ENCODE measurements at regions not wholly inside any gene's neighbourhood (a gene's known extent, or its start where the extent isn't known, plus 50 kb on each side); places are given as distances from the start of the nearest gene placed in this dataset.

- intact Hi-C loops (cut with DNase I; ENCODE audit: low total_unique reads): no loop called here
These were observed 150.5 kb upstream of the EPB41L4A start for GRCh38 chr5:112569596-112569995.

GRCh38 chr5:112570708-112571444 lies 151.8 kb upstream of the EPB41L4A start:
- Histone ChIP-seq H3K4me3 (no peak overlapping the region), H3K27ac (no peak overlapping the region), H3K9me3 (no peaks in the 10 kb centered on the region), H3K4me1 (no peaks in the 10 kb centered on the region), H3K27me3 (no peaks in the 10 kb centered on the region), H3K36me3 (no peaks in the 10 kb centered on the region)
- intact Hi-C loops (cut with DNase I; ENCODE audit: low total_unique reads): no loop called here
- no peak for DNase-seq
- 85 to 92% (median 89%) methylated on average over 4 of the region's 4 CpGs for WGBS, 5 donors
- TF ChIP-seq CTCF (IDR thresholded peaks at IDR 0.05) (no peak), POLR2AphosphoS5 (IDR thresholded peaks at IDR 0.05) (no peak), EP300 (IDR thresholded peaks at IDR 0.05) (no peak), POLR2A (IDR thresholded peaks at IDR 0.05) (no peak)

More at GRCh38 chr5:112569596-112569995, 150.5 kb upstream of the EPB41L4A start:
- no peaks in the 10 kb centered on the region for H3K9me3 ChIP-seq
- H3K27me3 ChIP-seq: no peaks in the 10 kb centered on the region
- no peak for TF ChIP-seq POLR2A (IDR thresholded peaks at IDR 0.05)
- TF ChIP-seq CTCF (IDR thresholded peaks at IDR 0.05): no peak
- no peak for TF ChIP-seq EP300 (IDR thresholded peaks at IDR 0.05)
- no peak for TF ChIP-seq POLR2AphosphoS5 (IDR thresholded peaks at IDR 0.05)
- no peak overlapping the region for H3K4me3 ChIP-seq
- no peaks in the 10 kb centered on the region for H3K36me3 ChIP-seq
- no peak for DNase-seq
- H3K4me1 ChIP-seq: no peaks in the 10 kb centered on the region
- no peak overlapping the region for H3K27ac ChIP-seq

- Histone ChIP-seq H3K9me3 (no peaks in the 10 kb centered on the region), H3K36me3 (no peaks in the 10 kb centered on the region), H3K4me3 (no peak overlapping the region), H3K27ac (no peak overlapping the region), H3K4me1 (peaks cover 0 to 11% (median 4%) of the 10 kb centered on the region in 4 donors), H3K27me3 (no peaks in the 10 kb centered on the region)
- 89 to 99% (median 94%) methylated on average over 3 of the region's 3 CpGs for WGBS, 5 donors
- DNase-seq: no peak
- TF ChIP-seq POLR2AphosphoS5 (IDR thresholded peaks at IDR 0.05) (no peak), EP300 (IDR thresholded peaks at IDR 0.05) (no peak), CTCF (IDR thresholded peaks at IDR 0.05) (no peak), POLR2A (IDR thresholded peaks at IDR 0.05) (no peak)
- intact Hi-C loops (cut with DNase I; ENCODE audit: low total_unique reads): no loop called here
These were observed 154.4 kb upstream of the EPB41L4A start for GRCh38 chr5:112573441-112573840.

- H3K36me3 ChIP-seq: no peaks in the 10 kb centered on the region
- H3K4me1 ChIP-seq: peaks cover 0 to 11% (median 4%) of the 10 kb centered on the region in 4 donors
- intact Hi-C loops (cut with DNase I; ENCODE audit: low total_unique reads): no loop called here
- no peak for DNase-seq
- H3K27me3 ChIP-seq: no peaks in the 10 kb centered on the region
- H3K27ac ChIP-seq: no peak overlapping the region
- 45 to 78% (median 71%) methylated on average over 3 of the region's 3 CpGs for WGBS, 5 donors
- H3K4me3 ChIP-seq: no peak overlapping the region
- TF ChIP-seq POLR2AphosphoS5 (IDR thresholded peaks at IDR 0.05) (no peak), CTCF (IDR thresholded peaks at IDR 0.05) (no peak), EP300 (IDR thresholded peaks at IDR 0.05) (no peak), POLR2A (IDR thresholded peaks at IDR 0.05) (no peak)
- H3K9me3 ChIP-seq: no peaks in the 10 kb centered on the region
These were observed 155.5 kb upstream of the EPB41L4A start for GRCh38 chr5:112574536-112574935.

Data from stomach (tissue), 8 donors.